Psoas muscle (tissue), 7 donors: ENCODE measurements at regions not wholly inside any gene's neighbourhood (a gene's known extent, or its start where the extent isn't known, plus 50 kb on each side); places are given as distances from the start of the nearest gene placed in this dataset.

Source experiments
- ATAC-seq, 4 donors: fragments of 200-7000 bp; cut with Tn5 transposase; one replicate each; pipeline ENCODE4 v1.9.1; 2020; ENCODE audit warnings: moderate library complexity in 3 of 4, mild to moderate bottlenecking in 2 of 4
- DNase-seq, 2 donors: peaks; one replicate each; pipeline ENCODE4 v3.0.0-alpha.2; 2020
- H3K27ac ChIP-seq: fragments of 200-600 bp; one replicate; pipeline ENCODE4 v1.8.0; 2022
- H3K27me3 ChIP-seq, 3 donors: fragments of 200-600 bp in 1 of 3; one replicate each; pipeline versions ENCODE4 v1.6.1 to v1.8.0; 2013 to 2022; ENCODE audit warnings: low read length in 2 of 3, mild to moderate bottlenecking in 2 of 3, moderate library complexity in 1 of 3; ENCODE audit not compliant: insufficient read depth in 3 of 3
- H3K36me3 ChIP-seq, 2 donors: fragments of 200-600 bp in 1 of 2; one replicate each; pipeline versions ENCODE4 v1.6.1 to v1.8.0; 2013 to 2022; ENCODE audit warnings: low read depth in 1 of 2, mild to moderate bottlenecking in 1 of 2, moderate library complexity in 1 of 2; ENCODE audit not compliant: insufficient read depth in 1 of 2
- H3K4me1 ChIP-seq: fragments of 200-600 bp; one replicate; pipeline ENCODE4 v1.8.0; 2022
- H3K4me3 ChIP-seq: fragments of 200-600 bp; one replicate; pipeline ENCODE4 v1.8.0; 2022; ENCODE audit warnings: mild to moderate bottlenecking
- H3K9me3 ChIP-seq: fragments of 200-600 bp; one replicate; pipeline ENCODE4 v1.8.0; 2022
- CTCF ChIP-seq: fragments of 200-600 bp; IDR thresholded peaks from one replicate; pipeline ENCODE4 v1.8.0; 2022; ENCODE audit warnings: antibody characterized with exemption
- WGBS, 3 donors: extraction: QIAGEN DNeasy Blood & Tissue Kit; methylation state at CpG; one replicate each; pipeline versions ENCODE4 v1.1.6 to v1.1.7; 2013; 5-methylcytosine and 5-hydroxymethylcytosine counted together
- intact Hi-C, 2 donors: fragments of 100-400 bp; cut with DNase I; formaldehyde crosslinking; loops; one replicate each; pipeline versions ENCODE4 v1.11.0 to v1.14.2; 2022
- donor health status: healthy with polysubstance abuse.
- donor health status: DM: no; HTN: no; CAD: no; lungs with moderate emphysema.
- donor health status: Bipolar disorder and iron deficiency.
- donor health status: healthy.
- donor health status: DM: yes; HTN: yes; CAD: no.
- donor health status: DM: no; HTN: no; CAD: no.
- donor health status: DM: yes; HTN: yes; CAD: no.

- H3K4me1 ChIP-seq: no peaks in the 10 kb centered on the region
- H3K27ac ChIP-seq: no peak overlapping the region
- no peaks in the 10 kb centered on the region for H3K36me3 ChIP-seq
- WGBS, 3 donors: 75 to 86% (median 78%) methylated on average over 5 of the region's 5 CpGs
- H3K9me3 ChIP-seq: no peaks in the 10 kb centered on the region
- ATAC-seq (no peak), DNase-seq (no peak)
- TF ChIP-seq CTCF: no peak
- H3K4me3 ChIP-seq: no peak overlapping the region
- intact Hi-C loops: no loop called here
- no peaks in the 10 kb centered on the region for H3K27me3 ChIP-seq
These were observed 288.0 kb downstream of the ADGB start for GRCh38 chr6:146886587-146887446.

GRCh38 chr6:146887447-146888077 lies 288.8 kb downstream of the ADGB start:
- Histone ChIP-seq H3K4me1 (no peaks in the 10 kb centered on the region), H3K36me3 (no peaks in the 10 kb centered on the region), H3K9me3 (no peaks in the 10 kb centered on the region), H3K27me3 (no peaks in the 10 kb centered on the region), H3K27ac (no peak overlapping the region), H3K4me3 (no peak overlapping the region)
- DNase-seq (no peak), ATAC-seq (no peak)
- WGBS, 3 donors: 85 to 89% (median 85%) methylated on average over 7 of the region's 7 CpGs
- intact Hi-C loops: no loop called here
- no peak for TF ChIP-seq CTCF

- H3K9me3 ChIP-seq: no peaks in the 10 kb centered on the region
- H3K27me3 ChIP-seq: no peaks in the 10 kb centered on the region
- H3K4me1 ChIP-seq: no peaks in the 10 kb centered on the region
- no peak for TF ChIP-seq CTCF
- no peak for DNase-seq
- no peak overlapping the region for H3K4me3 ChIP-seq
- no peak overlapping the region for H3K27ac ChIP-seq
- no peak for ATAC-seq
- WGBS, 3 donors: 59 to 64% (median 62%) methylated on average over 4 of the region's 4 CpGs
- intact Hi-C loops: no loop called here
- H3K36me3 ChIP-seq: no peaks in the 10 kb centered on the region
These were observed 290.5 kb downstream of the ADGB start for GRCh38 chr6:146889303-146889702.

- DNase-seq (no peak), ATAC-seq (no peak)
- Histone ChIP-seq H3K27me3 (no peaks in the 10 kb centered on the region), H3K9me3 (no peaks in the 10 kb centered on the region), H3K4me1 (no peaks in the 10 kb centered on the region), H3K4me3 (no peak overlapping the region), H3K36me3 (no peaks in the 10 kb centered on the region), H3K27ac (no peak overlapping the region)
- WGBS, 3 donors: 85 to 87% (median 86%) methylated on average over 3 of the region's 3 CpGs
- no peak for TF ChIP-seq CTCF
- intact Hi-C loops: no loop called here
These were observed 291.4 kb downstream of the ADGB start for GRCh38 chr6:146890172-146890571.
